Naive B cell (primary cell): ENCODE measurements at regions not wholly inside any gene's neighbourhood (a gene's known extent, or its start where the extent isn't known, plus 50 kb on each side); places are given as distances from the start of the nearest gene placed in this dataset.

ENCODE experiments used
- ATAC-seq, 2 donors: fragments of 150-1000 bp; cut with Tn5 transposase; 2 replicates each; pipeline ENCODE4 v1.10.0; 2021; ENCODE audit warnings: low read depth in 2 of 2, mild to moderate bottlenecking in 2 of 2, moderate library complexity in 2 of 2
- DNase-seq: peaks from one replicate; pipeline ENCODE4 v3.0.0; 2022
- H3K27ac Mint-ChIP-seq, 6 donors: one replicate each; pipeline ENCODE4 v1.8.0; 2020 to 2022; ENCODE audit warnings: mild to moderate bottlenecking in 6 of 6, mixed read lengths in 6 of 6, moderate library complexity in 5 of 6, inconsistent platforms in 2 of 6
- H3K27me3 Mint-ChIP-seq, 3 donors: one replicate each; pipeline ENCODE4 v1.8.0; 2021 to 2022; ENCODE audit warnings: mixed read lengths in 3 of 3, mild to moderate bottlenecking in 1 of 3
- H3K36me3 Mint-ChIP-seq, 2 donors: one replicate each; pipeline ENCODE4 v1.8.0; 2020 to 2022; ENCODE audit warnings: mixed read lengths in 2 of 2, inconsistent platforms in 1 of 2, mild to moderate bottlenecking in 1 of 2
- H3K4me1 Mint-ChIP-seq, 3 donors: one replicate each; pipeline ENCODE4 v1.8.0; 2020 to 2022; ENCODE audit warnings: mixed read lengths in 3 of 3, inconsistent platforms in 1 of 3, mild to moderate bottlenecking in 1 of 3, moderate library complexity in 1 of 3
- H3K4me3 Mint-ChIP-seq, 8 donors: one replicate each; pipeline ENCODE4 v1.8.0; 2020 to 2022; ENCODE audit warnings: mild to moderate bottlenecking in 8 of 8, mixed read lengths in 8 of 8, moderate library complexity in 8 of 8, inconsistent platforms in 2 of 8
- H3K9me3 Mint-ChIP-seq, 7 donors: one replicate each; pipeline ENCODE4 v1.8.0; 2020 to 2022; ENCODE audit warnings: mixed read lengths in 7 of 7, mild to moderate bottlenecking in 5 of 7, inconsistent platforms in 2 of 7, moderate library complexity in 1 of 7

DNA sequence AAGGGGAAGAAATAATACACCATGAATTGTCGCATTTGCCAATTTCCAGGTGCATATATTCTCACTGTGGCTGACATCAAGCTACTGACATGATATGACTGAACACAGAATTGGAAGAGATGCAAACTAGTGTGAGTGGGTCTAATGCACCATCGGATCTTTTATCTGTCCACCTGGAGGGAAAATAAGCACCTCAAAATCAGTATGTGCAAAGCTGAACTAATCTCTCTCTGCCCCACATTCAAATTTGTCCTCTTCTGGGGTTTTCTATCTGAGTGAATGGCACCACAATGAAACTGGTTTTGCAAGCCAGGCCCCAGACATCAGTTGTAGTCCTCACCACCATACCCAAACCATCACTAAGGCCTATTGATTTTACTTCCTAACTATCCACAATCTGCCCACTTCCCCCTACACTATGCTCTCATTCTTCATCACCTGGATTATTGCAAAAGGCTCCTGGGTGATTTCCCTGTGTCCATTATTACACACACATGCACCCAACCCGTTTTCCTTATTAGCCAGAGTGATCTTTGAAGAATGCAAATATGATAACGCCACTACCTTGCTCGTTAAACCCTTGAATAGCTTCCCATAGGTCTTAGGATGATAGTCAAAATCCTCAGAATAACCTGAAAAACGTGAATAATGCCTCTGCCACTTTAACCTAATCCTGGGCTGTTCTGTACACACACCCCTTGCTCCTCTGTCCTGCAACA, 159.0 kb upstream of the GMDS start:
- no peak overlapping the region for H3K27ac Mint-ChIP-seq
- no peak for ATAC-seq

GRCh38 chr6:2403546-2403945, 158.1 kb upstream of the GMDS start:
- Mint-ChIP-seq H3K27me3 (no peaks in the 10 kb centered on the region), H3K4me3 (no peak overlapping the region), H3K9me3 (peaks cover 0 to 6% (median 1%) of the 10 kb centered on the region in 7 donors), H3K36me3 (peaks cover 23 to 27% of the 10 kb centered on the region in 2 donors), H3K4me1 (no peaks in the 10 kb centered on the region), H3K27ac (no peak overlapping the region)
- no peak for DNase-seq
- no peak for ATAC-seq

More for the DNA sequence above, 159.0 kb upstream of the GMDS start:
- Mint-ChIP-seq H3K9me3 (peaks cover 0 to 6% (median 1%) of the 10 kb centered on the region in 7 donors), H3K27me3 (no peaks in the 10 kb centered on the region), H3K4me3 (no peak overlapping the region), H3K4me1 (no peaks in the 10 kb centered on the region), H3K36me3 (peaks cover 16 to 27% of the 10 kb centered on the region in 2 donors)
- no peak for DNase-seq

- Mint-ChIP-seq H3K4me3 (peak overlapping the region in 1 of 8 donors; percentile 61), H3K27me3 (no peaks in the 10 kb centered on the region), H3K9me3 (peaks cover 0 to 6% (median 0%) of the 10 kb centered on the region in 7 donors), H3K4me1 (no peaks in the 10 kb centered on the region), H3K36me3 (peaks cover 29 to 33% of the 10 kb centered on the region in 2 donors), H3K27ac (peak overlapping the region in 1 of 6 donors; percentile 9)
- no peak for DNase-seq
- no peak for ATAC-seq
Measured at GRCh38 chr6:2396846-2397630, 151.6 kb upstream of the GMDS start.

DNA sequence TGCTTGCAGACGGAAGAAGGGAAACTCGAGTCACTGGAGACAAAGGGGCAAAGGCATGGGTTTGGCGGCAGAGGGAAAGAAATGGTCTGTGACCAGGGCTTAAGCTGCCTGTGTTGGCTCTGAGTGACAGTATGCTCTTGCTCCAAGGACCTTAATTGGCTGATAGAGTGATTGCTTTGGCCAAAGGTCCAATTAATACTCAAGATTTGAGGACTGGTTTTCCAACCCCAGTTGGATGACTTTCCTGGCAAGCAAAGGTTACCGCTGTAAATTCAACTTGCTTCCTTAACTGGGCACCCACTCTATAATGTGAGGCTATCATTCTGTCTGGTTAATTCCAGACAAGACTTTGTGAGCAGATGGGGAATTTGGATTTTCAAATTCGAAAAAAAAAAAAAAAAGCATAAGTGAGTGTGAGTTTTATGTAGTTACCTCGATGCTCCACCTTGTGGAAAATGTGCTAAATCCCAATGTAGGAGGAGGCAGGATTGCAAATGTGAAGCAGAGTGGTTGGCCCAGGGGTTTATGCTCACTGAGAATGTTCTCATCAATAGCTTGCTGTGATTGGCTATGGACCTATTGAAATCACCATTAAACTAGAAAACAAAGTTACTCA, 150.7 kb upstream of the GMDS start:
- Mint-ChIP-seq H3K27ac (no peak overlapping the region), H3K36me3 (peaks cover 24 to 33% of the 10 kb centered on the region in 2 donors), H3K9me3 (peaks cover 0 to 4% (median 0%) of the 10 kb centered on the region in 7 donors), H3K4me3 (no peak overlapping the region), H3K4me1 (no peaks in the 10 kb centered on the region), H3K27me3 (no peaks in the 10 kb centered on the region)
- DNase-seq (no peak), ATAC-seq (no peak)

DNA sequence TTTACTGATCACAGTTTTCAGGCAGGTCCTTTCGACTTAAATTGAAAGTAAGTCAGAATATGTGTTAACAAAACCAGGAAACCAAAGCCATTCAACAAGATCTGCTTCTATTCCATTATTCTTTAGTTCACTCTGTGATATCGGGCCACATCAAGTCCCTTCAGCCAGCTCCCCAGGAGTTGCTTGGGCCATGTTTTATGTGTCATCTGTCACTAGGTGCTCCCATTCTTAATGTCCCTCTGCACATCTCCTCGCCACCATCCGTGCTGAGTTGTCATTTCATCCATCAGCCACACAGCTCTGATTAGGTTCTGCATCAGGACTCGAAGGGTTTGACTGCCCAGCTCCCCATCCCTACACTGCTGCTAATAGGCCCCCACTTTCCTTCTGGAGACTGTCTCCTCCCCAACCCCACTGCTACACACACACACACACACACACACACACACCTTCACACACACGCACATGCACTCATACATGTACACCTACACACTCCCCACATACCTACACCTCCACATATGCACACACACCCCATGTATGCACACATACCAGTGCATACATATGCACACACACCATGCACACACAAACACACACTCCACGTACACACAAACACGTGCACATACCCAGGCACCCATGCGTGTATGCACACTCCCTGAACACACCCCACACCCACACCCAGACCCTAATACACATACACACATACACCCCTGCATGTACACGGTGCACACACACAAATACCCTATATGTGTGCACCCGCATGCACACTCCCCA, 143.3 kb upstream of the GMDS start:
- Mint-ChIP-seq H3K36me3 (peaks cover 0 to 12% of the 10 kb centered on the region in 2 donors), H3K9me3 (peaks cover 0 to 12% (median 2%) of the 10 kb centered on the region in 7 donors), H3K27me3 (no peaks in the 10 kb centered on the region), H3K4me1 (no peaks in the 10 kb centered on the region), H3K27ac (no peak overlapping the region), H3K4me3 (peak overlapping the region in 2 of 8 donors; percentile 57 to 61)
- no peak for DNase-seq
- no peak for ATAC-seq

GRCh38 chr6:2387445-2387844, 142.0 kb upstream of the GMDS start:
- H3K36me3 Mint-ChIP-seq, result peaks cover 0 to 12% of the 10 kb centered on the region in 2 donors
- no peak for ATAC-seq

DNA sequence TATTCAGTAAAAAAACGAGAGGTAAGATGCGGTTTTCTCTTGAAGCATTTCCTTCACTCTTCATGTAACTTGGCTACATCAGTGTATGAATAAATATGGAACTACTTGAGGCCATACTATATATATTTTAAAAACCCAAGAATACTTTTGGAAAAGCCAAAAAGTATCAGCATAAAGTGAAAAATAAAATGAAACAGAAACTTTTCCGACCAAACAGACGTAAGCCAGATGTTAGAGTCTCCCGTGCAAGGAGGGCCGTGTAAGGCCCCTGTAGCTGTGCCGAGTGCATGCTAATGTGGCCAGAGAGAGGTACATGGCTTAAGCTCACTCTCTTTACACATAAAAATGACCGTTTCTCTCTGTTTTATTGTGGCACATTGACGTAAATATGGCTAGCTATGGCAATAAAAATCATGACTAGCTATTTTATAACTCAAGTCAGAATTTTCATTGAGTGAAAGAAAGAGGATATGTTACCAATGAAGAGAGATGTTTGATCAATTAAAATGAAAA, 140.1 kb upstream of the GMDS start:
- ATAC-seq, result no peak
- H3K36me3 Mint-ChIP-seq, result peaks cover 0 to 12% of the 10 kb centered on the region in 2 donors

More at GRCh38 chr6:2387445-2387844, 142.0 kb upstream of the GMDS start:
- Mint-ChIP-seq H3K27ac (no peak overlapping the region), H3K9me3 (peaks cover 0 to 12% (median 2%) of the 10 kb centered on the region in 7 donors), H3K4me3 (no peak overlapping the region), H3K27me3 (no peaks in the 10 kb centered on the region), H3K4me1 (no peaks in the 10 kb centered on the region)
- DNase-seq, result no peak

GRCh38 chr6:2384528-2384927, 139.1 kb upstream of the GMDS start:
- H3K27me3 Mint-ChIP-seq, result no peaks in the 10 kb centered on the region
- no peak for ATAC-seq
- peaks cover 0 to 12% (median 2%) of the 10 kb centered on the region in 7 donors for H3K9me3 Mint-ChIP-seq
- H3K36me3 Mint-ChIP-seq, result peaks cover 0 to 12% of the 10 kb centered on the region in 2 donors
- H3K4me3 Mint-ChIP-seq, result no peak overlapping the region
- no peaks in the 10 kb centered on the region for H3K4me1 Mint-ChIP-seq
- no peak for DNase-seq
- H3K27ac Mint-ChIP-seq, result no peak overlapping the region

More for the DNA sequence above, 140.1 kb upstream of the GMDS start:
- DNase-seq, result no peak
- H3K9me3 Mint-ChIP-seq, result peaks cover 0 to 12% (median 2%) of the 10 kb centered on the region in 7 donors
- H3K27me3 Mint-ChIP-seq, result no peaks in the 10 kb centered on the region
- H3K4me3 Mint-ChIP-seq, result no peak overlapping the region
- peak overlapping the region in 1 of 6 donors; percentile 21 for H3K27ac Mint-ChIP-seq
- no peaks in the 10 kb centered on the region for H3K4me1 Mint-ChIP-seq

DNA sequence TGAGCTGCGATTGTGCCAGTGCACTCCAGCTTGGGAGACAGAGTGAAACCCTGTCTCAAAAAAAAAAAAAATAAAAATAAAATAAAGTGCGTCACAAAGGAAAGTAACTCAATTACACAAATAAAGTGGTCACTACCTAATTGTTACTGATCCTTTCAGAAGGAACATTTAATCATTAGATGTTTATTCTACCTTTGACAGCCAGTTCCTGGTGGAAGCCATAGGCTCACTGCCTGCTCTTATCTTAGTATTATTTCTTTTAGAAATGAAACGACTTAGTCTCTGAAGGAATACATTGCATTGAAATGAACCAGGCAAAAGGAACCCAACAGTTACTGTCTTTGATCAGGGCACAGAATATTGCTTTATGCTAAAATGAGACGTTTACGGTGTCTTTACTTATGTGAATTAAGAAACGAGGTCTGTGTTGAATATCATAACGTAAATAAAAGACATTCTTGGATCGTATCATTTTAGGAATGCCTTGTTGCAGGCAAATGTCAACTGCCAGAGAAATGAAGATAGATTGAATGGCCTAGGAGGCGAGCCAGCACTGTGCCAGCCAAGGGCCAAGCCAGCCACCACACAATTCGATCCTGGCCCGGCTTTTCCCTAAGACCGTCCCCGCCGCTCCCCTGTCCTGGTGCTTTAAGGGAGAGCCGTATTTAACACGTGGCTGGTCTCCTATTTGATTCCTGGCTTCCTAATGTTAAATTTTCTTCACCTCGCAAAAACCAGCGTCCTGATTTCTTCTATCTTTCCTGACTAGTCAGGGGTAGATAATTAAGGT, 136.7 kb upstream of the GMDS start:
- H3K27ac Mint-ChIP-seq, result no peak overlapping the region
- H3K27me3 Mint-ChIP-seq, result no peaks in the 10 kb centered on the region
- H3K36me3 Mint-ChIP-seq, result peaks cover 0 to 6% of the 10 kb centered on the region in 2 donors
- H3K4me1 Mint-ChIP-seq, result peaks cover 4 to 8% (median 5%) of the 10 kb centered on the region in 3 donors
- no peak overlapping the region for H3K4me3 Mint-ChIP-seq
- no peak for DNase-seq
- ATAC-seq, result no peak
- peaks cover 0 to 8% (median 2%) of the 10 kb centered on the region in 7 donors for H3K9me3 Mint-ChIP-seq

DNA sequence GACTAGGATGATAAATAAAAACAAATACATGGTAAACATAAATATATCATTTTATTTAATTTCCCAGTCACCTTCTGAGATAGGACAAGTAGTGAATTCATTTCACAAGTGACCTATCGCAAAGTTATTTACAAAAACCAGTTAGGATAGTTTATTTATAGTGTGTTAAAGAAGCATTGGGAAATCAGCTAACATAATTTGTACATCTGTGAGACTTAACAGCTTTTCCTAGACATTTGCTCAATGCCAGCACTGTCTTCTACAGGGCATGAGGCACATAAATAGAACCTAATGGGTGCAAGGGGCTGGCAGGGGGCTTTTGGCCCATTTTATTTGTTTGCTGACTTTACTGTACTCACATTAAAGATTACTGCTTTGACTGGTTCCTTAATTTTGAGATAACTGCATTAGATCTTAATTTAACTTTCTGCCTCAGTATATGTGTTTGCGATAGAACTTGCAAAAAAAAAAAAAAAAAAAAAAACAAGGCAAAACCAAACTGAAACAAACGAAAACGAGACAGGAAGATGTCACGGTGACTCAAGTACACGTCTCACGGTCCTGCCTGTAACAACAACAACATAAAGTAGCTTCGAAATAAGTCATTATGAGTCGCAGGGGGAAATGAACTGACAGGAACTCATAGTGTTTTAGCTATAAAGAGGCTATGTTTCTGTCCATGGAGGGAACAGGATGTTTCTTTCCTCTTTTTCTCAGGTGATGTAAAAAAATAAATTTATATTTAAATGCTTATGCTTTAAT, 133.7 kb upstream of the GMDS start:
- Mint-ChIP-seq H3K27me3 (no peaks in the 10 kb centered on the region), H3K4me3 (no peak overlapping the region), H3K4me1 (peaks cover 4 to 8% (median 5%) of the 10 kb centered on the region in 3 donors), H3K27ac (no peak overlapping the region), H3K36me3 (no peaks in the 10 kb centered on the region), H3K9me3 (peaks cover 0 to 6% (median 0%) of the 10 kb centered on the region in 7 donors)
- ATAC-seq, result no peak
- DNase-seq, result no peak

DNA sequence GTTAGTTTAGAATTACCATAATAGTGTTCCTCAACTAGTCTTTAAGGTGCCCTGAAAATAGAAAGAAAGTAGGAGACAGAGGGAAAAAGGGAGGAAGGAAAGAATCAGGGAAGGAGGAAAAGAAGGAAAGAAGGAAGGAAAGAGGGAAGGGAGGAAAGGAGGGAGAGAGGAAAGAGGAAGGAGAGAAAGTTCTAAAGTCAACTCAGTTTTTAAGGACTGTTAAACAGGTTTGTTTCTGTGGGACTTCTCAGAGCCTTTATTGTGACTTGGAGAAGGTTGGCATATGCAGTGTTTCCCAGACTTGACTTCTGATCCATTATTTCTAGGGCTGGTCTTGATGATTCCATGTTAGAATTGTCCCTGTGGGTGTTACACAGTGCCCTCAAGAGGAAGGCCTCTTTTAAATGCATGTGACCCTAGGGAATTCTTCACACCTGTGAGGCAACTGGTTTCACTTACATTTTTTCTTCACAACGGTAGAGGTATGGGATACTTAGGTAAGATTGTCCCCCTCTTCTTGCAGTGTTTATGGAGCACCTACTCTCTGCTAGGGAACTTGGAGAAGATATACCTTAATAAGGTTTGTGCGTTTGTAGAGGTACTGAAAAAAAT, 132.7 kb upstream of the GMDS start:
- ATAC-seq (no peak), DNase-seq (no peak)
- H3K27ac Mint-ChIP-seq, result peak overlapping the region in 2 of 6 donors; percentile 63 to 80
- peaks cover 0 to 6% (median 0%) of the 10 kb centered on the region in 7 donors for H3K9me3 Mint-ChIP-seq
- H3K4me3 Mint-ChIP-seq, result no peak overlapping the region
- peaks cover 4 to 8% (median 5%) of the 10 kb centered on the region in 3 donors for H3K4me1 Mint-ChIP-seq
- H3K27me3 Mint-ChIP-seq, result no peaks in the 10 kb centered on the region
- H3K36me3 Mint-ChIP-seq, result no peaks in the 10 kb centered on the region
